ENCODE measurements at regions not wholly inside any gene's neighbourhood (a gene's known extent, or its start where the extent isn't known, plus 50 kb on each side); places are given as distances from the start of the nearest gene placed in this dataset.
"Not testable (repeated sequence)": the region's sequence is repeated elsewhere in the genome, so short reads cannot be mapped to it uniquely, and the experiment has no call there.

GRCh38 chrX:124717537-124717936 is 371.2 kb downstream of the SH2D1A start:
- no peak for DNase-seq (ENCODE audit: low read depth in 2 of 2)

GRCh38 chrX:124719060-124719459 is 372.7 kb downstream of the SH2D1A start:
- DNase-seq (ENCODE audit: low read depth in 2 of 2), result no peak

- no peak for DNase-seq (ENCODE audit: low read depth in 2 of 2)
Observed at GRCh38 chrX:124720532-124720931, 374.2 kb downstream of the SH2D1A start.

- no peak for DNase-seq (ENCODE audit: low read depth in 2 of 2)
Observed at GRCh38 chrX:124725502-124725901, 379.1 kb downstream of the SH2D1A start.

- no peak for DNase-seq (ENCODE audit: low read depth in 2 of 2)
Observed at GRCh38 chrX:124726292-124726691, 379.9 kb downstream of the SH2D1A start.

- no peak for DNase-seq (ENCODE audit: low read depth in 2 of 2)
Observed at GRCh38 chrX:124726881-124727280, 380.5 kb downstream of the SH2D1A start.

- DNase-seq (ENCODE audit: low read depth in 2 of 2), result peak; percentile 0 to 6
Observed at GRCh38 chrX:124736553-124737270, 390.3 kb downstream of the SH2D1A start.

- DNase-seq (ENCODE audit: low read depth in 2 of 2), result no peak
Observed at GRCh38 chrX:124737771-124738170, 391.4 kb downstream of the SH2D1A start.

- no peak for DNase-seq (ENCODE audit: low read depth in 2 of 2)
Observed at GRCh38 chrX:124747295-124747694, 400.9 kb downstream of the SH2D1A start.

GRCh38 chrX:124764354-124764753 is 418.0 kb downstream of the SH2D1A start:
- DNase-seq (ENCODE audit: low read depth in 2 of 2), result no peak

- DNase-seq (ENCODE audit: low read depth in 2 of 2), result no peak
Observed at GRCh38 chrX:124769166-124769565, 422.8 kb downstream of the SH2D1A start.

GRCh38 chrX:124771292-124771691 is 424.9 kb downstream of the SH2D1A start:
- no peak for DNase-seq (ENCODE audit: low read depth in 2 of 2)

- not testable (repeated sequence) for DNase-seq (ENCODE audit: low read depth in 2 of 2)
Observed at GRCh38 chrX:124788253-124788652, 441.9 kb downstream of the SH2D1A start.

- not testable (repeated sequence) for DNase-seq (ENCODE audit: low read depth in 2 of 2)
Observed at GRCh38 chrX:124789874-124790273, 443.5 kb downstream of the SH2D1A start.

GRCh38 chrX:124791492-124792095 is 445.2 kb downstream of the SH2D1A start:
- DNase-seq (ENCODE audit: low read depth in 2 of 2), result no peak

- no peak for DNase-seq (ENCODE audit: low read depth in 2 of 2)
Observed at GRCh38 chrX:124796989-124797388, 450.6 kb downstream of the SH2D1A start.

- DNase-seq (ENCODE audit: low read depth in 2 of 2), result no peak
Observed at GRCh38 chrX:124804962-124805361, 458.6 kb downstream of the SH2D1A start.

- DNase-seq (ENCODE audit: low read depth in 2 of 2), result no peak
Observed at GRCh38 chrX:124805486-124805885, 459.1 kb downstream of the SH2D1A start.

GRCh38 chrX:124814106-124814505 is 467.7 kb downstream of the SH2D1A start:
- no peak for DNase-seq (ENCODE audit: low read depth in 2 of 2)

GRCh38 chrX:124818033-124818432 is 471.7 kb downstream of the SH2D1A start:
- no peak for DNase-seq (ENCODE audit: low read depth in 2 of 2)

GRCh38 chrX:124818764-124819163 is 472.4 kb downstream of the SH2D1A start:
- no peak for DNase-seq (ENCODE audit: low read depth in 2 of 2)

GRCh38 chrX:124820738-124821137 is 474.4 kb downstream of the SH2D1A start:
- no peak for DNase-seq (ENCODE audit: low read depth in 2 of 2)

GRCh38 chrX:124827258-124827845 is 481.0 kb downstream of the SH2D1A start:
- DNase-seq (ENCODE audit: low read depth in 2 of 2), result no peak
